ENCODE measurements at regions not wholly inside any gene's neighbourhood (a gene's known extent, or its start where the extent isn't known, plus 50 kb on each side); places are given as distances from the start of the nearest gene placed in this dataset.

GRCh38 chr12:5222011-5222461 is 178.4 kb downstream of the KCNA5 start:
- Histone ChIP-seq H3K4me1 (ENCODE audit: insufficient read depth) (no peaks in the 10 kb centered on the region), H3K9me2 (replicated peaks; ENCODE audit: insufficient read depth) (no peaks in the 10 kb centered on the region), H3K4me2 (no peak overlapping the region), H3K4me3 (no peak overlapping the region), H3K27me3 (no peaks in the 10 kb centered on the region), H2AFZ (no peak overlapping the region), H3K27ac (no peak overlapping the region), H4K20me1 (ENCODE audit: insufficient read depth, poor library complexity, severe bottlenecking) (no peaks in the 10 kb centered on the region), H3K79me2 (no peaks in the 10 kb centered on the region), H3K9me3 (ENCODE audit: low read depth) (no peaks in the 10 kb centered on the region), H3K36me3 (replicated peaks; ENCODE audit: insufficient read depth, low read depth) (no peaks in the 10 kb centered on the region)
- TF ChIP-seq, protein P1, sequence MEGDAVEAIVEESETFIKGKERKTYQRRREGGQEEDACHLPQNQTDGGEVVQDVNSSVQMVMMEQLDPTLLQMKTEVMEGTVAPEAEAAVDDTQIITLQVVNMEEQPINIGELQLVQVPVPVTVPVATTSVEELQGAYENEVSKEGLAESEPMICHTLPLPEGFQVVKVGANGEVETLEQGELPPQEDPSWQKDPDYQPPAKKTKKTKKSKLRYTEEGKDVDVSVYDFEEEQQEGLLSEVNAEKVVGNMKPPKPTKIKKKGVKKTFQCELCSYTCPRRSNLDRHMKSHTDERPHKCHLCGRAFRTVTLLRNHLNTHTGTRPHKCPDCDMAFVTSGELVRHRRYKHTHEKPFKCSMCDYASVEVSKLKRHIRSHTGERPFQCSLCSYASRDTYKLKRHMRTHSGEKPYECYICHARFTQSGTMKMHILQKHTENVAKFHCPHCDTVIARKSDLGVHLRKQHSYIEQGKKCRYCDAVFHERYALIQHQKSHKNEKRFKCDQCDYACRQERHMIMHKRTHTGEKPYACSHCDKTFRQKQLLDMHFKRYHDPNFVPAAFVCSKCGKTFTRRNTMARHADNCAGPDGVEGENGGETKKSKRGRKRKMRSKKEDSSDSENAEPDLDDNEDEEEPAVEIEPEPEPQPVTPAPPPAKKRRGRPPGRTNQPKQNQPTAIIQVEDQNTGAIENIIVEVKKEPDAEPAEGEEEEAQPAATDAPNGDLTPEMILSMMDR (IDR thresholded peaks at IDR 0.05; ENCODE audit: poor library complexity), result no peak
- TF ChIP-seq EZH2 (IDR thresholded peaks at IDR 0.05; ENCODE audit: borderline replicate concordance), result no peak
- TF ChIP-seq EZH2phosphoT487 (IDR thresholded peaks at IDR 0.05; ENCODE audit: low read depth, severe bottlenecking, unreplicated experiment), result no peak
- no peak for DNase-seq (ENCODE audit: low spot score)
- WGBS (ENCODE audit: low lambda C conversion rate, missing lambda C conversion rate), result 54% methylated on average over 2 of the region's 2 CpGs

DNA sequence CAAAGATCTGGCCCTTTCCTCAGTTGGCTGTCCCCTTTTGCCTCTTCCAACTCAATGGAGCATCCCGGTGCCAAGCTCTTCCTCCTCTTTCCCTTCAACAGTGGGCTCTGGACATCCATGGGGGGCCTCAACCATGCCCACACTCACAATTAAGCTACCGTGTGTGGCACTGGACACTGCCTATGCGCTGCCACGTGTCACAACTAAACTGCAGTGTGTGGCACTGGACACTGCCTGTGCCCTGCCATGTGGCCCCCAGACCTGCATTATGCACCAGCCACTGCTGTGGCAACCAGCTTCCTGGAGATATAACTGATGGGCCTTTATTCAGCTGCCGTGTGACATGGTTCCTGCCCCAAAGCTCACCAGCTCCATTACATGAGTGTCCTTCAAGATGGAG is 179.1 kb downstream of the KCNA5 start:
- H3K36me3 ChIP-seq (replicated peaks; ENCODE audit: insufficient read depth, low read depth), result no peaks in the 10 kb centered on the region
- no peak overlapping the region for H3K27ac ChIP-seq
- no peak overlapping the region for H3K4me2 ChIP-seq
- no peaks in the 10 kb centered on the region for H3K27me3 ChIP-seq
- H3K9me2 ChIP-seq (replicated peaks; ENCODE audit: insufficient read depth), result no peaks in the 10 kb centered on the region
- no peaks in the 10 kb centered on the region for H4K20me1 ChIP-seq (ENCODE audit: insufficient read depth, poor library complexity, severe bottlenecking)
- no peaks in the 10 kb centered on the region for H3K4me1 ChIP-seq (ENCODE audit: insufficient read depth)
- no peak for DNase-seq (ENCODE audit: low spot score)
- no peaks in the 10 kb centered on the region for H3K79me2 ChIP-seq
- H3K4me3 ChIP-seq, result no peak overlapping the region
- H2AFZ ChIP-seq, result no peak overlapping the region
- TF ChIP-seq, protein P1 (IDR thresholded peaks at IDR 0.05; ENCODE audit: poor library complexity), result no peak
- TF ChIP-seq EZH2phosphoT487 (IDR thresholded peaks at IDR 0.05; ENCODE audit: low read depth, severe bottlenecking, unreplicated experiment) (no peak), EZH2 (IDR thresholded peaks at IDR 0.05; ENCODE audit: borderline replicate concordance) (no peak)
- WGBS (ENCODE audit: low lambda C conversion rate, missing lambda C conversion rate), result 98% methylated on average over 5 of the region's 5 CpGs
- no peaks in the 10 kb centered on the region for H3K9me3 ChIP-seq (ENCODE audit: low read depth)

GRCh38 chr12:5223881-5224280 is 180.2 kb downstream of the KCNA5 start:
- no peaks in the 10 kb centered on the region for H3K27me3 ChIP-seq
- 83% methylated on average over 3 of the region's 3 CpGs for WGBS (ENCODE audit: low lambda C conversion rate, missing lambda C conversion rate)
- H3K4me2 ChIP-seq, result no peak overlapping the region
- H3K27ac ChIP-seq, result no peak overlapping the region
- H3K4me3 ChIP-seq, result no peak overlapping the region
- H3K79me2 ChIP-seq, result no peaks in the 10 kb centered on the region
- no peaks in the 10 kb centered on the region for H3K9me2 ChIP-seq (replicated peaks; ENCODE audit: insufficient read depth)
- no peak overlapping the region for H2AFZ ChIP-seq
- H3K4me1 ChIP-seq (ENCODE audit: insufficient read depth), result no peaks in the 10 kb centered on the region
- DNase-seq (ENCODE audit: low spot score), result no peak
- TF ChIP-seq, protein P1 (IDR thresholded peaks at IDR 0.05; ENCODE audit: poor library complexity), result no peak
- TF ChIP-seq EZH2phosphoT487 (IDR thresholded peaks at IDR 0.05; ENCODE audit: low read depth, severe bottlenecking, unreplicated experiment), result no peak
- no peak for TF ChIP-seq EZH2 (IDR thresholded peaks at IDR 0.05; ENCODE audit: borderline replicate concordance)
- H3K36me3 ChIP-seq (replicated peaks; ENCODE audit: insufficient read depth, low read depth), result no peaks in the 10 kb centered on the region
- no peaks in the 10 kb centered on the region for H4K20me1 ChIP-seq (ENCODE audit: insufficient read depth, poor library complexity, severe bottlenecking)
- H3K9me3 ChIP-seq (ENCODE audit: low read depth), result no peaks in the 10 kb centered on the region

- WGBS (ENCODE audit: low lambda C conversion rate, missing lambda C conversion rate), result 95% methylated on average over 7 of the region's 7 CpGs
- no peaks in the 10 kb centered on the region for H3K9me2 ChIP-seq (replicated peaks; ENCODE audit: insufficient read depth)
- H3K4me1 ChIP-seq (ENCODE audit: insufficient read depth), result no peaks in the 10 kb centered on the region
- H3K27ac ChIP-seq, result no peak overlapping the region
- H4K20me1 ChIP-seq (ENCODE audit: insufficient read depth, poor library complexity, severe bottlenecking), result no peaks in the 10 kb centered on the region
- no peaks in the 10 kb centered on the region for H3K36me3 ChIP-seq (replicated peaks; ENCODE audit: insufficient read depth, low read depth)
- H3K4me3 ChIP-seq, result no peak overlapping the region
- H3K27me3 ChIP-seq, result no peaks in the 10 kb centered on the region
- H2AFZ ChIP-seq, result no peak overlapping the region
- TF ChIP-seq EZH2 (IDR thresholded peaks at IDR 0.05; ENCODE audit: borderline replicate concordance) (no peak), EZH2phosphoT487 (IDR thresholded peaks at IDR 0.05; ENCODE audit: low read depth, severe bottlenecking, unreplicated experiment) (no peak)
- TF ChIP-seq, protein P1 (IDR thresholded peaks at IDR 0.05; ENCODE audit: poor library complexity), result no peak
- DNase-seq (ENCODE audit: low spot score), result no peak
- no peaks in the 10 kb centered on the region for H3K9me3 ChIP-seq (ENCODE audit: low read depth)
- H3K4me2 ChIP-seq, result no peak overlapping the region
- no peaks in the 10 kb centered on the region for H3K79me2 ChIP-seq
Measured at GRCh38 chr12:5226581-5226980, 182.9 kb downstream of the KCNA5 start.
